H1 (cell line): ENCODE measurements at regions not wholly inside any gene's neighbourhood (a gene's known extent, or its start where the extent isn't known, plus 50 kb on each side); places are given as distances from the start of the nearest gene placed in this dataset.

Source experiments
- CEBPB ChIP-seq: IDR thresholded peaks from 2 replicates; pipeline ENCODE4 v1.6.1; 2012; ENCODE audit warnings: low read depth, low read length
- JUND ChIP-seq: IDR thresholded peaks from 2 replicates; pipeline ENCODE4 v1.6.1; 2011; ENCODE audit warnings: mild to moderate bottlenecking, improper control_type of control experiment, low read length
- SP4 ChIP-seq: IDR thresholded peaks from 2 replicates; pipeline ENCODE4 v1.6.1; 2012; ENCODE audit warnings: low read length, inconsistent platforms
- TF ChIP-seq, protein P1 (sequence below): fragments of 300-600 bp; sonication (generic); IDR thresholded peaks from 2 replicates; pipeline ENCODE4 v1.7.1; 2012; ENCODE audit warnings: low read length, moderate library complexity, mild to moderate bottlenecking, inconsistent platforms; ENCODE audit not compliant: insufficient replicate concordance

DNA sequence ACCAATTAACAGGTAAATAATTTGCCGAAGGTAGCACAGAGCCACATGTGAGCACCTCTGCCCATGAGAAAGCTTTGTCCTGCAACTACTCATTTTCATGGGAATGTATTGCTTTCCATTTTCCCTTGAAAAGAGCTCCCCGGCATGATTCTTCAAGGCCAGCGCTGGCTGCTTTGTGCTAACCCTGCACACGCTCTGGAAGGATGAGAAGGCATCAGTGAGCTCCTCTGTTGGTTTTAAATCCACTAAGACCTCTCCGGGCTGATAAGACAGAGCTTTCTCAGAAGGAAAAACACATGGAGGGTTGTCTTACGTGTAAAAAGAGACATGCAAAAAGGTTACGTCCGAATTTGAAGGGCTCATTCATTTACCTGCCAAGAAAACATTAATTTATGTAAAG is 553.9 kb upstream of the MKI67 start (continued):
- TF ChIP-seq, protein P1, sequence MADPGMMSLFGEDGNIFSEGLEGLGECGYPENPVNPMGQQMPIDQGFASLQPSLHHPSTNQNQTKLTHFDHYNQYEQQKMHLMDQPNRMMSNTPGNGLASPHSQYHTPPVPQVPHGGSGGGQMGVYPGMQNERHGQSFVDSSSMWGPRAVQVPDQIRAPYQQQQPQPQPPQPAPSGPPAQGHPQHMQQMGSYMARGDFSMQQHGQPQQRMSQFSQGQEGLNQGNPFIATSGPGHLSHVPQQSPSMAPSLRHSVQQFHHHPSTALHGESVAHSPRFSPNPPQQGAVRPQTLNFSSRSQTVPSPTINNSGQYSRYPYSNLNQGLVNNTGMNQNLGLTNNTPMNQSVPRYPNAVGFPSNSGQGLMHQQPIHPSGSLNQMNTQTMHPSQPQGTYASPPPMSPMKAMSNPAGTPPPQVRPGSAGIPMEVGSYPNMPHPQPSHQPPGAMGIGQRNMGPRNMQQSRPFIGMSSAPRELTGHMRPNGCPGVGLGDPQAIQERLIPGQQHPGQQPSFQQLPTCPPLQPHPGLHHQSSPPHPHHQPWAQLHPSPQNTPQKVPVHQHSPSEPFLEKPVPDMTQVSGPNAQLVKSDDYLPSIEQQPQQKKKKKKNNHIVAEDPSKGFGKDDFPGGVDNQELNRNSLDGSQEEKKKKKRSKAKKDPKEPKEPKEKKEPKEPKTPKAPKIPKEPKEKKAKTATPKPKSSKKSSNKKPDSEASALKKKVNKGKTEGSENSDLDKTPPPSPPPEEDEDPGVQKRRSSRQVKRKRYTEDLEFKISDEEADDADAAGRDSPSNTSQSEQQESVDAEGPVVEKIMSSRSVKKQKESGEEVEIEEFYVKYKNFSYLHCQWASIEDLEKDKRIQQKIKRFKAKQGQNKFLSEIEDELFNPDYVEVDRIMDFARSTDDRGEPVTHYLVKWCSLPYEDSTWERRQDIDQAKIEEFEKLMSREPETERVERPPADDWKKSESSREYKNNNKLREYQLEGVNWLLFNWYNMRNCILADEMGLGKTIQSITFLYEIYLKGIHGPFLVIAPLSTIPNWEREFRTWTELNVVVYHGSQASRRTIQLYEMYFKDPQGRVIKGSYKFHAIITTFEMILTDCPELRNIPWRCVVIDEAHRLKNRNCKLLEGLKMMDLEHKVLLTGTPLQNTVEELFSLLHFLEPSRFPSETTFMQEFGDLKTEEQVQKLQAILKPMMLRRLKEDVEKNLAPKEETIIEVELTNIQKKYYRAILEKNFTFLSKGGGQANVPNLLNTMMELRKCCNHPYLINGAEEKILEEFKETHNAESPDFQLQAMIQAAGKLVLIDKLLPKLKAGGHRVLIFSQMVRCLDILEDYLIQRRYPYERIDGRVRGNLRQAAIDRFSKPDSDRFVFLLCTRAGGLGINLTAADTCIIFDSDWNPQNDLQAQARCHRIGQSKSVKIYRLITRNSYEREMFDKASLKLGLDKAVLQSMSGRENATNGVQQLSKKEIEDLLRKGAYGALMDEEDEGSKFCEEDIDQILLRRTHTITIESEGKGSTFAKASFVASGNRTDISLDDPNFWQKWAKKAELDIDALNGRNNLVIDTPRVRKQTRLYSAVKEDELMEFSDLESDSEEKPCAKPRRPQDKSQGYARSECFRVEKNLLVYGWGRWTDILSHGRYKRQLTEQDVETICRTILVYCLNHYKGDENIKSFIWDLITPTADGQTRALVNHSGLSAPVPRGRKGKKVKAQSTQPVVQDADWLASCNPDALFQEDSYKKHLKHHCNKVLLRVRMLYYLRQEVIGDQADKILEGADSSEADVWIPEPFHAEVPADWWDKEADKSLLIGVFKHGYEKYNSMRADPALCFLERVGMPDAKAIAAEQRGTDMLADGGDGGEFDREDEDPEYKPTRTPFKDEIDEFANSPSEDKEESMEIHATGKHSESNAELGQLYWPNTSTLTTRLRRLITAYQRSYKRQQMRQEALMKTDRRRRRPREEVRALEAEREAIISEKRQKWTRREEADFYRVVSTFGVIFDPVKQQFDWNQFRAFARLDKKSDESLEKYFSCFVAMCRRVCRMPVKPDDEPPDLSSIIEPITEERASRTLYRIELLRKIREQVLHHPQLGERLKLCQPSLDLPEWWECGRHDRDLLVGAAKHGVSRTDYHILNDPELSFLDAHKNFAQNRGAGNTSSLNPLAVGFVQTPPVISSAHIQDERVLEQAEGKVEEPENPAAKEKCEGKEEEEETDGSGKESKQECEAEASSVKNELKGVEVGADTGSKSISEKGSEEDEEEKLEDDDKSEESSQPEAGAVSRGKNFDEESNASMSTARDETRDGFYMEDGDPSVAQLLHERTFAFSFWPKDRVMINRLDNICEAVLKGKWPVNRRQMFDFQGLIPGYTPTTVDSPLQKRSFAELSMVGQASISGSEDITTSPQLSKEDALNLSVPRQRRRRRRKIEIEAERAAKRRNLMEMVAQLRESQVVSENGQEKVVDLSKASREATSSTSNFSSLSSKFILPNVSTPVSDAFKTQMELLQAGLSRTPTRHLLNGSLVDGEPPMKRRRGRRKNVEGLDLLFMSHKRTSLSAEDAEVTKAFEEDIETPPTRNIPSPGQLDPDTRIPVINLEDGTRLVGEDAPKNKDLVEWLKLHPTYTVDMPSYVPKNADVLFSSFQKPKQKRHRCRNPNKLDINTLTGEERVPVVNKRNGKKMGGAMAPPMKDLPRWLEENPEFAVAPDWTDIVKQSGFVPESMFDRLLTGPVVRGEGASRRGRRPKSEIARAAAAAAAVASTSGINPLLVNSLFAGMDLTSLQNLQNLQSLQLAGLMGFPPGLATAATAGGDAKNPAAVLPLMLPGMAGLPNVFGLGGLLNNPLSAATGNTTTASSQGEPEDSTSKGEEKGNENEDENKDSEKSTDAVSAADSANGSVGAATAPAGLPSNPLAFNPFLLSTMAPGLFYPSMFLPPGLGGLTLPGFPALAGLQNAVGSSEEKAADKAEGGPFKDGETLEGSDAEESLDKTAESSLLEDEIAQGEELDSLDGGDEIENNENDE: no peak
- TF ChIP-seq SP4 (no peak), JUND (no peak), CEBPB (no peak)
